NB4 (cell line): ENCODE measurements at regions not wholly inside any gene's neighbourhood (a gene's known extent, or its start where the extent isn't known, plus 50 kb on each side); places are given as distances from the start of the nearest gene placed in this dataset.

ENCODE experiments used
- CTCF ChIP-seq: IDR thresholded peaks from one replicate; pipeline ENCODE4 v1.5.1; 2012; ENCODE audit warnings: low read depth, low read length
- MAX ChIP-seq: IDR thresholded peaks from 2 replicates; pipeline ENCODE4 v1.6.1; 2011; ENCODE audit warnings: low read depth, low read length
- MYC ChIP-seq: IDR thresholded peaks from 2 replicates; pipeline ENCODE4 v1.6.1; 2011; ENCODE audit warnings: low read depth, low read length
- POLR2A ChIP-seq: IDR thresholded peaks from 2 replicates; pipeline ENCODE4 v1.6.1; 2011; ENCODE audit warnings: mild to moderate bottlenecking; ENCODE audit not compliant: insufficient read length; ENCODE audit errors: extremely low read depth

- TF ChIP-seq CTCF: no peak
- no peak for TF ChIP-seq POLR2A
- TF ChIP-seq MAX: no peak
- no peak for TF ChIP-seq MYC
These were observed 65.8 kb upstream of the STARD13 start for GRCh38 chr13:33351319-33351718.
